GM19467 (cell line): ENCODE measurements at regions not wholly inside any gene's neighbourhood (a gene's known extent, or its start where the extent isn't known, plus 50 kb on each side); places are given as distances from the start of the nearest gene placed in this dataset.

Experiments used
- ATAC-seq: cut with Tn5 transposase; IDR thresholded peaks from one replicate; pipeline ENCODE4 v1.9.1; 2021; ENCODE audit warnings: mild to moderate bottlenecking, moderate library complexity; ENCODE audit not compliant: unreplicated experiment

GRCh38 chr18:66676699-66677098 is 72.8 kb upstream of the CDH19 start:
- ATAC-seq, result no peak

- no peak for ATAC-seq
These were observed 70.4 kb upstream of the CDH19 start for GRCh38 chr18:66674286-66674685.

GRCh38 chr18:66668706-66669105 is 64.8 kb upstream of the CDH19 start:
- no peak for ATAC-seq

- ATAC-seq, result no peak
These were observed 58.7 kb upstream of the CDH19 start for GRCh38 chr18:66662632-66663031.

GRCh38 chr18:66655407-66655806 is 51.5 kb upstream of the CDH19 start:
- no peak for ATAC-seq
